ENCODE measurements at regions not wholly inside any gene's neighbourhood (a gene's known extent, or its start where the extent isn't known, plus 50 kb on each side); places are given as distances from the start of the nearest gene placed in this dataset.

DNA sequence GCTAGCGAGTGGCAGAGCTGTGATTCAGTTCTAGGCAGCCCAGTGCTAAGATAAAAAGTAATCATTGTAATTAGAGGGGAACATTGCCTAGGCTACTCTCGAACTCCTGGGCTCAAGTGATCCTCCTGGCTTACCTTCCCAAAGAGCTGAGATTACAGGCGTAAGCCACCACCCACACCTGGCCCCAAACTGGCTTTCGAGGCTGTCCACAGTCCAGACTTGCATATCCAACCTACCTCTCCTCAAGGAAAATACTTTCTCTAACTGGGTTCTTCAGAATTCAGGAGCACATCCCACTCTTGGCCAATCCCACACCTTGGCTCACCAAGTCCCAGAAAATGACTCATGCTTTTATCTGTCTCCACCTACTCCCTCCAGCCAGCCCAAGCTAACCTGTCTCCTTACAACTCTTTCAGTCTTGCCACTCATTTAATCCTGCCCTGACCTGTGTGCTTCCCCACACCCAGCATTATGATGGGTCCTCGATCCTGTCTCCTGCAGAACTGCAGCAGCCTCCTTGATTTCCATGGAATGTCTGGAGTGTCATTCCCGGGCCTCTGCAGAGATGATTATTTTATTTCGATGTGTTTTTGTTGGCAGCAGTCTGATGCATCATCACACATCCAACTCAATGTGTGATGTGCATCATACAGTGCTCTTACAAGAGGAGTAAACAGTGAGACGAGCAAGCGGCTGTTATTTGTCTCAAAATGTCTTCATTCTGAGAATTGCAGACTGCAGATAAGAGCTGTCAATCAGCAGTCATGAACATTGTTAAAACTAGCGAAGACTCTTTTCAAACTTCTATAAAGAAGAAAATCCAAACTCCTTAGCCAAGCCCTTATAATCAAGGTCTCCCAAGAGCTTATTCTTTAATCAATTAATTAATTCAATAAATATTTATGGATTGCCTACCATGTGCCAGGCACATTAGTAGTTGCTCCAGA lies 167.3 kb downstream of the SEC61B start:
- no peak overlapping the region for H3K4me3 ChIP-seq
- H3K4me1 ChIP-seq (ENCODE audit: low read depth): no peaks in the 10 kb centered on the region
- H3K36me3 ChIP-seq (ENCODE audit: low read depth): no peaks in the 10 kb centered on the region
- no peaks in the 10 kb centered on the region for H3K9me3 ChIP-seq
- ATAC-seq (no peak), DNase-seq (no peak)
- intact Hi-C loops (cut with DNase I, micrococcal nuclease): no loop called here
- TF ChIP-seq, protein P1, sequence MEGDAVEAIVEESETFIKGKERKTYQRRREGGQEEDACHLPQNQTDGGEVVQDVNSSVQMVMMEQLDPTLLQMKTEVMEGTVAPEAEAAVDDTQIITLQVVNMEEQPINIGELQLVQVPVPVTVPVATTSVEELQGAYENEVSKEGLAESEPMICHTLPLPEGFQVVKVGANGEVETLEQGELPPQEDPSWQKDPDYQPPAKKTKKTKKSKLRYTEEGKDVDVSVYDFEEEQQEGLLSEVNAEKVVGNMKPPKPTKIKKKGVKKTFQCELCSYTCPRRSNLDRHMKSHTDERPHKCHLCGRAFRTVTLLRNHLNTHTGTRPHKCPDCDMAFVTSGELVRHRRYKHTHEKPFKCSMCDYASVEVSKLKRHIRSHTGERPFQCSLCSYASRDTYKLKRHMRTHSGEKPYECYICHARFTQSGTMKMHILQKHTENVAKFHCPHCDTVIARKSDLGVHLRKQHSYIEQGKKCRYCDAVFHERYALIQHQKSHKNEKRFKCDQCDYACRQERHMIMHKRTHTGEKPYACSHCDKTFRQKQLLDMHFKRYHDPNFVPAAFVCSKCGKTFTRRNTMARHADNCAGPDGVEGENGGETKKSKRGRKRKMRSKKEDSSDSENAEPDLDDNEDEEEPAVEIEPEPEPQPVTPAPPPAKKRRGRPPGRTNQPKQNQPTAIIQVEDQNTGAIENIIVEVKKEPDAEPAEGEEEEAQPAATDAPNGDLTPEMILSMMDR (IDR thresholded peaks at IDR 0.05): no peak

DNA sequence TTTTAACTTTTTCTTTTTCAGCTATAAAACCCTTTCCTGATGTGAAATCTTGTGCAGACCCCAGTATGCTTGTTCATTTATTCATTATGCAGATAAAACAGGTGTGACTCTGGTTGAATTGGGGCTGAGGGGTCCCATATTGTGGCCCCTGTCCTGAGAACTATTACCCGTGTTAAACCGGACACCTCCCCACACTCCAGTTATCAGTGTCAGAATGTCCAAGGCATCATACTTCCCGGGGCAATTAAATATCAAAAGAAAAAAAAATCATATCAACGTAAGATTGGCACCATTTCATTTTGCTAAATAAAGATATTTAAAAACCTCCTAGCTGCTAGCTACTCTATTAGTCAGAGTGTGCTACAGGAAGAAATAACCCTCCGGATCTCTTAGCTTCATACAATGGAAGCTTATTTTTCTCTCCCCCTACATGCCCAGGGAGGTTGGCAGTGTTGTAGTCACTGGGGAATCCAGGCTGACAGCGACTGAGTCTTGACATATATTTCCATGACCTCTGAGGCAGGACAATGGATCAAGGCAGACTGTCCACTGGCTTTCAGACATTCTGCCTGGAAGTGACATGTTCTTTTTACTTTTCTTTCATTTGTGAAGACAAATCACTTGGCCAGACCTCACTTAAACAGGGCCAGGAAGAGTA lies 170.0 kb downstream of the SEC61B start:
- ATAC-seq (no peak), DNase-seq (no peak)
- no peaks in the 10 kb centered on the region for H3K36me3 ChIP-seq (ENCODE audit: low read depth)
- H3K9me3 ChIP-seq: no peaks in the 10 kb centered on the region
- intact Hi-C loops (cut with DNase I, micrococcal nuclease): no loop called here
- no peaks in the 10 kb centered on the region for H3K4me1 ChIP-seq (ENCODE audit: low read depth)
- TF ChIP-seq, protein P1 (IDR thresholded peaks at IDR 0.05): no peak
- no peak overlapping the region for H3K4me3 ChIP-seq

GRCh38 chr9:99392986-99393385 lies 170.9 kb downstream of the SEC61B start:
- TF ChIP-seq, protein P1 (IDR thresholded peaks at IDR 0.05): no peak
- DNase-seq: no peak
- Histone ChIP-seq H3K4me1 (ENCODE audit: low read depth) (no peaks in the 10 kb centered on the region), H3K9me3 (no peaks in the 10 kb centered on the region), H3K4me3 (no peak overlapping the region), H3K36me3 (ENCODE audit: low read depth) (no peaks in the 10 kb centered on the region)
- intact Hi-C loops (cut with DNase I, micrococcal nuclease): no loop called here
- no peak for ATAC-seq

DNA sequence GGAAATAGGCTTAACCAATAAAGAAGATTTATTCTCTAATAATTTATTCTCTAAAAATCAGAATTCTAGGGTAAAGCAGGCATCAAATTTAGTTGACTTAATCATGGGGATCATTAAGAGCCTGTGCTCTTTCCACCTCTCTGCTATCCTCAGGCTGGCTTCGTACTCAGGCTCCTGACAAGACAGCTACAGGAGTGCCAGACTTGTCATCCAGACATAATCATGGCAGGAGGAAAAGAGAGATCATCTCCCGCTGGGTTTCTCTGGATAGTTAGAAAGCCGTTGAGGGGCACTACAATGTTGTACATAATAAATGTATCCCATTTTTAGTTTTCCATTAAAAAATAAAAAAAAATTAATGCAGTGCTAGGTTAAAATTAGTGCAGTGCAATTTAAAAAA lies 171.9 kb downstream of the SEC61B start:
- ATAC-seq: no peak
- TF ChIP-seq, protein P1 (IDR thresholded peaks at IDR 0.05): no peak
- Histone ChIP-seq H3K36me3 (ENCODE audit: low read depth) (no peaks in the 10 kb centered on the region), H3K4me3 (no peak overlapping the region), H3K4me1 (ENCODE audit: low read depth) (no peaks in the 10 kb centered on the region), H3K9me3 (no peaks in the 10 kb centered on the region)
- no peak for DNase-seq
- intact Hi-C loops (cut with DNase I, micrococcal nuclease): no loop called here

DNA sequence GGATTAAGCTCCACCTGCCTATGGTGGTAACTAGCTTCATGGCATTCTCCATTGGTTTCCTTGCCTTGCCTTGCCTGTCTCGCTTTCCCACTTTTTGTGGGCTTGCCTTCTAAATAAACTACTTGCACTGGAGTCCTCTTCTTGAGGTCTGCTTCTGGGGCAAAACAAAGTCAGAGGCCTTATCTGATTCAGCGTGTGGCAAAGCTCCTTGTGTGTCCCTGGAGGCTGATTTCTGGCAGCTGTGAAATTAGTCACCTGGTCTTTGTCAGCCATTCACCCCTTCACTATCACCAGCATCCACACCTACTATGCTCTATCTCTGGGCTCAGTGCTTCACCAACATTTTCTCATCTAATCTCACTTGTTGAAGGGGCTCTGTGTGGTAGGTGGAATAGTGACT lies 176.2 kb downstream of the SEC61B start:
- TF ChIP-seq, protein P1 (IDR thresholded peaks at IDR 0.05): no peak
- Histone ChIP-seq H3K9me3 (no peaks in the 10 kb centered on the region), H3K4me1 (ENCODE audit: low read depth) (no peaks in the 10 kb centered on the region), H3K36me3 (ENCODE audit: low read depth) (no peaks in the 10 kb centered on the region), H3K4me3 (no peak overlapping the region)
- DNase-seq (no peak), ATAC-seq (no peak)
- intact Hi-C loops (cut with DNase I, micrococcal nuclease): no loop called here
